ENCODE measurements at regions not wholly inside any gene's neighbourhood (a gene's known extent, or its start where the extent isn't known, plus 50 kb on each side); places are given as distances from the start of the nearest gene placed in this dataset.

DNA sequence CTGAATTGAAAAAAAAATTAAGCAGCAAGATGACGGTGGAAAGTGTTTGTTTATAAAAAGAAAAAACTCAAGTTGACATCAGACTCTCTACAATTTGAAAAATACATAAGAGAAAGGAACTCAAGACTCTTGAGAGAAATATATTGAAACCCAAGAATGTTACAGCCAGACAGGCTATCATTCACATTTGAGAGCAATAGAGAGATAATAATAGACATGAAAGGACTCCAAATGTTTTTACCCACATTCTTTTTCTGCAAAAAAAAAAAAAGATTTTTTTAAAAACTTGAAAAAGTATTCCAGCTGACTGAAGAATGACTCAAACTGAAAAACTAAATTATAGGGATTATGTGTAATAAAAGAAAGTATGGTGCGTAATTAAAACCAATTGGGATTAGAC lies 532.4 kb downstream of the INHBA start:
- H3K27ac ChIP-seq (ENCODE audit: low read depth, low read length), result no peak overlapping the region
- H3K4me1 ChIP-seq (ENCODE audit: control insufficient read depth, insufficient read depth, low read length), result no peaks in the 10 kb centered on the region
- Mint-ChIP-seq H3K27ac (no peak overlapping the region), H3K27me3 (ENCODE audit: insufficient read depth) (no peaks in the 10 kb centered on the region), H3K4me1 (no peaks in the 10 kb centered on the region), H3K9me3 (no peaks in the 10 kb centered on the region), H3K36me3 (ENCODE audit: low read depth) (no peaks in the 10 kb centered on the region), H3K4me3 (no peak overlapping the region)
- H3K9me3 ChIP-seq (ENCODE audit: control insufficient read depth, low read length), result no peaks in the 10 kb centered on the region
- DNase-seq, result no peak
- WGBS, 2 experiments (ENCODE audit: insufficient coverage in 1 of 2, insufficient read length in 1 of 2), result 100% methylated on average over 1 of the region's 2 CpGs; no CpG with 5 or more reads in 1 of the 2 experiments
- TF ChIP-seq, protein P1, sequence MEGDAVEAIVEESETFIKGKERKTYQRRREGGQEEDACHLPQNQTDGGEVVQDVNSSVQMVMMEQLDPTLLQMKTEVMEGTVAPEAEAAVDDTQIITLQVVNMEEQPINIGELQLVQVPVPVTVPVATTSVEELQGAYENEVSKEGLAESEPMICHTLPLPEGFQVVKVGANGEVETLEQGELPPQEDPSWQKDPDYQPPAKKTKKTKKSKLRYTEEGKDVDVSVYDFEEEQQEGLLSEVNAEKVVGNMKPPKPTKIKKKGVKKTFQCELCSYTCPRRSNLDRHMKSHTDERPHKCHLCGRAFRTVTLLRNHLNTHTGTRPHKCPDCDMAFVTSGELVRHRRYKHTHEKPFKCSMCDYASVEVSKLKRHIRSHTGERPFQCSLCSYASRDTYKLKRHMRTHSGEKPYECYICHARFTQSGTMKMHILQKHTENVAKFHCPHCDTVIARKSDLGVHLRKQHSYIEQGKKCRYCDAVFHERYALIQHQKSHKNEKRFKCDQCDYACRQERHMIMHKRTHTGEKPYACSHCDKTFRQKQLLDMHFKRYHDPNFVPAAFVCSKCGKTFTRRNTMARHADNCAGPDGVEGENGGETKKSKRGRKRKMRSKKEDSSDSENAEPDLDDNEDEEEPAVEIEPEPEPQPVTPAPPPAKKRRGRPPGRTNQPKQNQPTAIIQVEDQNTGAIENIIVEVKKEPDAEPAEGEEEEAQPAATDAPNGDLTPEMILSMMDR (conservative IDR thresholded peaks at IDR 0.05), result no peak
- no peaks in the 10 kb centered on the region for H3K27me3 ChIP-seq (ENCODE audit: control insufficient read depth, insufficient read depth, low read length, poor library complexity, severe bottlenecking)
- H3K4me3 ChIP-seq (ENCODE audit: low read length), result no peak overlapping the region
- H3K9ac ChIP-seq (ENCODE audit: extremely low read depth, low read length, poor library complexity, severe bottlenecking), result no peak overlapping the region
- H3K36me3 ChIP-seq (ENCODE audit: control insufficient read depth, insufficient read depth, low read length), result no peaks in the 10 kb centered on the region

DNA sequence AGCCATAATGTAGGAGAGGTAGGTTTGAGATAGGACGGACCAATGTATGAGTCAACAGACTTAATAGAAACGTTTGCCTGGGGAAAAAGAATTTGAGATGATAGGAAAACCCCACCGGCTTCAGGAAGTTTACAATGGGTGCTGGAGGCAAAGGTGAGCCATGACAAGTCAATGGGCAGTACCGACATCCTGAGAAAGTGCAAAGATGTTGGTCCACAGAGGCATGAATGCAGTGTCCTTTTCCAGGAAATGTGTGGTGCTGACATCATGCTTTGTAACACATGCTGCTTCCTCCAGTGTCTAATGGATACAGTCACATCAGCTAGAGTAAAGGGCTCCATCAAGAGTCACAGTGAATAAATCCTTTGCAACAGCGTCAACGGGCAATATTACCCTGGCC lies 533.6 kb downstream of the INHBA start:
- no peaks in the 10 kb centered on the region for H3K4me1 Mint-ChIP-seq
- WGBS, 2 experiments (ENCODE audit: insufficient coverage in 1 of 2, insufficient read length in 1 of 2), result 93 to 95% methylated on average over 6 of the region's 6 CpGs
- no peak overlapping the region for H3K9ac ChIP-seq (ENCODE audit: extremely low read depth, low read length, poor library complexity, severe bottlenecking)
- no peak for DNase-seq
- H3K27ac ChIP-seq (ENCODE audit: low read depth, low read length), result no peak overlapping the region
- H3K4me3 Mint-ChIP-seq, result no peak overlapping the region
- H3K27me3 Mint-ChIP-seq (ENCODE audit: insufficient read depth), result no peaks in the 10 kb centered on the region
- no peaks in the 10 kb centered on the region for H3K36me3 Mint-ChIP-seq (ENCODE audit: low read depth)
- H3K27ac Mint-ChIP-seq, result no peak overlapping the region
- H3K9me3 ChIP-seq (ENCODE audit: control insufficient read depth, low read length), result no peaks in the 10 kb centered on the region
- no peaks in the 10 kb centered on the region for H3K27me3 ChIP-seq (ENCODE audit: control insufficient read depth, insufficient read depth, low read length, poor library complexity, severe bottlenecking)
- H3K4me1 ChIP-seq (ENCODE audit: control insufficient read depth, insufficient read depth, low read length), result no peaks in the 10 kb centered on the region
- H3K36me3 ChIP-seq (ENCODE audit: control insufficient read depth, insufficient read depth, low read length), result no peaks in the 10 kb centered on the region
- H3K4me3 ChIP-seq (ENCODE audit: low read length), result no peak overlapping the region
- TF ChIP-seq, protein P1 (conservative IDR thresholded peaks at IDR 0.05), result no peak
- no peaks in the 10 kb centered on the region for H3K9me3 Mint-ChIP-seq

DNA sequence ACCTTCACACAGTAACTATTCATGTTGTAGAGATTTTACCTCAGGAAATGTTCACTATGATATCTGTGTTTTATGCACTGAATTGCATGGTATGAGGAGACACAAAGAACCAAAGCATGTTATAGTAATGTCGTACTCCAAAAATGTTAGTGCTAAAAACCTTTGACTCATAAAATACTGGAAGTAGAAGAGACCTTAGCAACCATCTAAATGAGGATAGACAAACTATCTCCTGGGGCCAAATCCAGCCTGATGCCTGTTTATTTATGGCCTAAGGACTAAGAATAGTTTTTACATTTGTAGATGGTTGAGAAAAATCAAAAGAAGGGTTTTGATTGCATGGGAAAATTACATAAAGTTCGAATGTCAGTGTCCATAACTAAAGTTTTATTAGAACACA lies 535.1 kb downstream of the INHBA start:
- Mint-ChIP-seq H3K27ac (no peak overlapping the region), H3K4me3 (no peak overlapping the region), H3K27me3 (ENCODE audit: insufficient read depth) (no peaks in the 10 kb centered on the region), H3K4me1 (no peaks in the 10 kb centered on the region), H3K9me3 (no peaks in the 10 kb centered on the region), H3K36me3 (ENCODE audit: low read depth) (no peaks in the 10 kb centered on the region)
- DNase-seq, result no peak
- H3K4me3 ChIP-seq (ENCODE audit: low read length), result no peak overlapping the region
- no peaks in the 10 kb centered on the region for H3K36me3 ChIP-seq (ENCODE audit: control insufficient read depth, insufficient read depth, low read length)
- H3K27me3 ChIP-seq (ENCODE audit: control insufficient read depth, insufficient read depth, low read length, poor library complexity, severe bottlenecking), result no peaks in the 10 kb centered on the region
- no peaks in the 10 kb centered on the region for H3K4me1 ChIP-seq (ENCODE audit: control insufficient read depth, insufficient read depth, low read length)
- H3K9ac ChIP-seq (ENCODE audit: extremely low read depth, low read length, poor library complexity, severe bottlenecking), result no peak overlapping the region
- no peaks in the 10 kb centered on the region for H3K9me3 ChIP-seq (ENCODE audit: control insufficient read depth, low read length)
- WGBS, 2 experiments (ENCODE audit: insufficient coverage in 1 of 2, insufficient read length in 1 of 2), result 86 to 92% methylated on average over 1 to 2 of the region's 2 CpGs
- TF ChIP-seq, protein P1 (conservative IDR thresholded peaks at IDR 0.05), result no peak
- no peak overlapping the region for H3K27ac ChIP-seq (ENCODE audit: low read depth, low read length)
